HG02610 (cell line): ENCODE measurements at regions not wholly inside any gene's neighbourhood (a gene's known extent, or its start where the extent isn't known, plus 50 kb on each side); places are given as distances from the start of the nearest gene placed in this dataset.

Experiments
- ATAC-seq: cut with Tn5 transposase; IDR thresholded peaks from one replicate; pipeline ENCODE4 v1.9.1; 2021; ENCODE audit warnings: mild to moderate bottlenecking, moderate library complexity; ENCODE audit not compliant: unreplicated experiment

- ATAC-seq, result no peak
These were observed 726.4 kb downstream of the BRD1 start for GRCh38 chr22:49101225-49101624.

GRCh38 chr22:49100773-49101172, 726.9 kb downstream of the BRD1 start:
- no peak for ATAC-seq

- ATAC-seq, result no peak
These were observed 727.4 kb downstream of the BRD1 start for GRCh38 chr22:49100316-49100715.

- ATAC-seq, result no peak
These were observed 728.1 kb downstream of the BRD1 start for GRCh38 chr22:49099496-49100124.

GRCh38 chr22:49099089-49099488, 728.6 kb downstream of the BRD1 start:
- ATAC-seq, result no peak

GRCh38 chr22:49097966-49098365, 729.7 kb downstream of the BRD1 start:
- ATAC-seq, result no peak

- ATAC-seq, result no peak
These were observed 730.3 kb downstream of the BRD1 start for GRCh38 chr22:49097171-49097925.

GRCh38 chr22:49096476-49096875, 731.2 kb downstream of the BRD1 start:
- ATAC-seq, result no peak

GRCh38 chr22:49095366-49095765, 732.3 kb downstream of the BRD1 start:
- no peak for ATAC-seq

- ATAC-seq, result no peak
These were observed 732.8 kb downstream of the BRD1 start for GRCh38 chr22:49094858-49095257.

- no peak for ATAC-seq
These were observed 733.5 kb downstream of the BRD1 start for GRCh38 chr22:49094151-49094550.

GRCh38 chr22:49093192-49093880, 734.3 kb downstream of the BRD1 start:
- no peak for ATAC-seq

GRCh38 chr22:49092716-49093115, 735.0 kb downstream of the BRD1 start:
- ATAC-seq, result no peak

- no peak for ATAC-seq
These were observed 735.6 kb downstream of the BRD1 start for GRCh38 chr22:49091917-49092545.

- ATAC-seq, result no peak
These were observed 736.2 kb downstream of the BRD1 start for GRCh38 chr22:49091451-49091850.

GRCh38 chr22:49090853-49091135, 736.9 kb downstream of the BRD1 start:
- ATAC-seq, result no peak

- no peak for ATAC-seq
These were observed 737.4 kb downstream of the BRD1 start for GRCh38 chr22:49090061-49090852.

- ATAC-seq, result no peak
These were observed 738.6 kb downstream of the BRD1 start for GRCh38 chr22:49088801-49089791.

GRCh38 chr22:49087716-49088601, 739.7 kb downstream of the BRD1 start:
- ATAC-seq, result no peak
